ENCODE measurements at regions not wholly inside any gene's neighbourhood (a gene's known extent, or its start where the extent isn't known, plus 50 kb on each side); places are given as distances from the start of the nearest gene placed in this dataset.

GRCh38 chr22:34122042-34122441, 201.8 kb upstream of the LARGE1 start:
- TF ChIP-seq CTCF (IDR thresholded peaks at IDR 0.05) (no peak), POLR2A (IDR thresholded peaks at IDR 0.05) (no peak), EP300 (IDR thresholded peaks at IDR 0.05) (no peak)

Measured in ovary (tissue), 3 donors.